ENCODE measurements at regions not wholly inside any gene's neighbourhood (a gene's known extent, or its start where the extent isn't known, plus 50 kb on each side); places are given as distances from the start of the nearest gene placed in this dataset.
"Not testable (repeated sequence)": the region's sequence is repeated elsewhere in the genome, so short reads cannot be mapped to it uniquely, and the experiment has no call there.

DNA sequence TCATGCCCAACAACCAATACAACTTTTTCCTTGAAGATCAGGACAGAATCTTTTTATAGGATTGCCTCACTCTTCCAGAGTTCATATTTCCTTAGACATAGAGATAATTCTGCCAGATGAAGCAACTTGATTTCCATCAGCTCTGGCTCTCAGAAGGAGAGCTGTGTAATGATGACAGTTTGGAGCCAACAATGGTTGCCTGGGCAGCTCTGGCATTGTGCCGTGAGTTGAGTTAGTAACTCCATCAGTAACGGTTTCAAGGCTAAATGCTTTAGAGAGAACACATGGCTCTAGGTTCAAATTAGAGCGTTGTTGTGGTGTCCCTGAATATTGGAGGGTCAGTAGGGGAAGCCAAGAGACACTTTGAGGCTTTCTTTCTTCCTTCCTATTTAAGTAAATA, 501.7 kb upstream of the SEL1L start:
- no peak for DNase-seq (ENCODE audit: low read depth in 2 of 3, low spot score in 1 of 3)

DNA sequence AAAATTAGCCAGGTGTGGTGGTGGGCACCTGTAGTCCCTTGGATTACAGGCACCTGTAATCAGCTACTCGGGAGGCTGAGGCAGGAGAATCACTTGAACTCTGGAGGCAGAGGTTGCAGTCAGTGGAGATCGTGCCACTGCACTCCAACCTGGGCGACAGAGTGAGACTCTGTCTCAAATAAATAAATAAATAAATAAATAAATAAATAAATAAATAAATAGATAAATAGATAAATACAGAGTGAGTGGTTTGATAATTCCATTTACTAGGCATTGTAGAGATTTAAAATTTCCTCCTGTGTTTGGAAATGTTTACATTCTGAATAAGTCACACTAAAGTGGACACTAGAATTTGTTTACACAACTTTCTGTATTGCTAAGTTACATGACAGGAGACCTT, 504.4 kb upstream of the SEL1L start:
- DNase-seq (ENCODE audit: low read depth in 2 of 3, low spot score in 1 of 3): not testable (repeated sequence)

DNA sequence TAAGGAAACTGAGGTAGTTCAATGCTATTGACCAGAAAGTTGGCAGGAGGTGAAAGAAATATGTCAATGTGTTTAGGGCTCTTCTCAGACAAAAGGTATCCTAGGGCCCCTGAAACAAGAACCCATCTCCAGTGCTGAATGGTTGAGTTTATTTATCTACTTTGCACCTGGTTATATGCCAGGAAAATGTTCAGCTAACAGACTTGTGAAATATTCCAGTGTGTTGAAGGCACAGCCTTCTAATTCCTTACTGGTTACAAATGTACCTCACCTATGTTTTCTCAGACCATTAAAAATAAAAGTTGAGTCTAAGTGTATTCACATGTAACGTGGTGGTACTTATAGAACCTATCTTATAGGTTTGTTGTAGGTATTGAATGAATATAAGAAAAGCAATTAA, 511.7 kb upstream of the SEL1L start:
- DNase-seq (ENCODE audit: low read depth in 2 of 3, low spot score in 1 of 3): no peak

DNA sequence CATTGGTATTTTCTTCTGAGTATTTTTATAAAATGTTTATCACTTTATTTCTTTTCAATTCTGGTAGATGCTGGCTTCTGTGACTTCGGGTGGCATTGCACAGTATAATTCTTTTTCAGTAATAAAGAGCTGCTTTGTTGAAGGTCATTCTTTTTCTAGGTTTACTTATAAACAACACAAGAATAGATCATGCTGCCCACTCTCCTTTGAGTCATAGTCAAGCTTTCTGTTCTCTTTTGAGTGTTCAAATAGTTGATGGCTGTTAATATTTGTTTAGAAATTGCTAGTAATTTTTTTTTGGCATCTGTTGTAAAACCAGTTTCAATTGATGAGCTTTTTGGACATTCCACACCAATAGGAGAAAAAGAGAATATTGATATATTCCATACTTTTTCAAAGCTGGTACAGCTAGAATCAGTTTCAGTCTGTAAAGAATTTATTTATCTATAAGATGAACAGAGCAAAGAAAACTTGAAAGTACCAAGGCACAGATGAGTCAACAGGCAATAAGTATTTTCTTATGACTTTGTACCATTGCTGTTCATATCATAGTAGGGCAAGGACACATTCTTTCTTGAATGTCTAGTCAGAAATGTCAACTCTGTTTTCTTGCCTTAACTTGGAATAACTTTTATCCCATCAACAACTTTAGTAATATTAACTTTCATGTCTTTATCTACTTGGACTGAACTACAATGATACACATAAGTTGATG, 513.0 kb upstream of the SEL1L start:
- DNase-seq (ENCODE audit: low read depth in 2 of 3, low spot score in 1 of 3): no peak

DNA sequence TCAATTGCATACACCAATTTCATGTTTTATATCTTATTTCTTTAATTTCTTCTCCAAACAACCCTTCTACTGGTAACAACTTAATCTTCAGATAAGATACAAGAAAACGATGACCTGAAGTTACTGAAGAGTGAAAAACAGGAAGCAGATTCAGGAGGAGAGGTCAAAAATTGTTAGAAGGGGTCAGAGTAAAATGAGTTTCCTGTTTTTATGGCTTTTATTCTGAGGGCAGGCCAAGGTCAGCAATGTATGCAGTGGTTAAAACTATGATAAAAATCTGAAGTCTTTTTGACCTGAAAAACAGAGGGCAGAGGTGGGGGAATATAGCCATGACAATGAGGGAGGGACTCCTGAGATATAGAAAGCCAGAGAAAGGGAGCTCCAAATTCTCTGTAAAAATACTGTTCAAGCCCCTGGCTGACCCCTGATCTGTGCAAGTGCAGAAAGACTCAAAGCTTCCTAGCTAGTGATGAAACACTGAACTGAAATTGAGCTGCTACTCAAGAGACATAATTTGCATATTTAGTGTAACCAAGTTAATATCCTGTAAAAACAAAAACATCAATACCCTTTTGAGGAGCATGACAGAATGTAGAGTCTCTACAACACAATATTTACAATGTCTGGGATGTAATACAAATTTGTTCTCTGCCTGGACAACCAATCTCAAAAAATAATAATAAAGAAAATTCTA, 514.3 kb upstream of the SEL1L start:
- no peak for DNase-seq (ENCODE audit: low read depth in 2 of 3, low spot score in 1 of 3)

DNA sequence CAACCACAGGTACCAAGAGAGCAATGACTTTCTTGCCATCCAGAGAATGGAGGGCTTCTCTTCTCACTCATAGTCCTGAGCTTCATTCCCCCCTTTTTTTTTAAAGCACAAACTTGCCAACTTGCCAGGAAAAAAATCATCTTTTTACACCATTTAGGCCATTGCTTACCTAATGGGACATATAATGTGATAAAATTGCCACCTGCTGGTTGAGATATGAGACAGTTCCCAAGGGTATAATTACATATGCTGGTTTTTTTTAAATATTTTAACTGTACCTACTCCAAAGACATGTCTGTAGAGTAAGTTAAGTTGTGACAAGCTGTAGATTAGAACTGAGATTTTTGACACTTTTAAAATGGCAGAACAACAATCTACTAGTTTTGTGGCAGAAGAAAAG, 519.1 kb upstream of the SEL1L start:
- DNase-seq (ENCODE audit: low read depth in 2 of 3, low spot score in 1 of 3): no peak

DNA sequence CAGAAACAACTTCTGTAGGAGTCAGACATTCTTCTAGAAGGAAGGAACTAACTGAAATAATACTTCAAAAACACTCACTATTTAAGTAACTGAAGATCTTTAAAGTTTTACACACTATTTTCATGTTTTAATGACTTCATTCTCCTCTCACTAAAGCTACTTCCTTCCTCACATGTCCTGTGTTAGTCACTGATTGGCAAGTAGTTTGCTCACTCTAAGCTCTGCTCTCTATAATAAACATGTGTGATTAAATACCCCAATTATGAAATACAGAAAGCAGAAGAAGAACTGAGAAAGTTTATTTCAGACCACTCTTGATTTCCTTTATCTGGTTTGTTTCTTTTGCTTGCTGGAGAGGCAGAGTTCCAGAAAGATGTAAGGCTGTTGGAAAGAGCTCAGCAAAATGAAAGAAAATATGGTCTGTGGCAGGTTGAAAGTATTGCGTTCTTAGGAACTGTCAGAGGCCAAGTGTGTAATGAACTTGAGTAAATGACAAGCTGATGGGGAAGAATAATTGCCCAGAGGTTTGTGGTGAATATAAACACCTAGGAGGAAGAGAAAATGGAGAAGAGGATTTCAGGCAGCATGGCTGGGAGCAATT, 522.0 kb upstream of the SEL1L start:
- DNase-seq (ENCODE audit: low read depth in 2 of 3, low spot score in 1 of 3): no peak

DNA sequence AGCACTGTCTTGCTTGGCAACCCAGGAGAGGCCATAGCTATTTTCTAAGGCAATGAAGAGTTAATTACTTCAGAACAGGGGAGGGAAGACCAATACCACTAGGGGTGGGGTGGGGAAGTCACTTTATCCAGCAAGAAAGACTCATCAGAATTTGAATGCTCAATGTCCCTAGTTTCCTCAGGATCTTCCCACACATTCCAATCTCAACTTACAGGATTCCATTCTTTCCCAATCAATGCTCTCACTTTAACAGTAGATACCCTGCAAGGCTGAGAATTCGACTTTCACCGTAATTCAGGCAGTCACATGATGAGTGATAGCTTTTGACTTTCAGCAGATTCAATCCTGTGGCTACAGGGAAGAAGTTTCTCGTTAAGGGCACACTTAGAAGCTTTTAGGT, 526.6 kb upstream of the SEL1L start:
- no peak for DNase-seq (ENCODE audit: low read depth in 2 of 3, low spot score in 1 of 3)

DNA sequence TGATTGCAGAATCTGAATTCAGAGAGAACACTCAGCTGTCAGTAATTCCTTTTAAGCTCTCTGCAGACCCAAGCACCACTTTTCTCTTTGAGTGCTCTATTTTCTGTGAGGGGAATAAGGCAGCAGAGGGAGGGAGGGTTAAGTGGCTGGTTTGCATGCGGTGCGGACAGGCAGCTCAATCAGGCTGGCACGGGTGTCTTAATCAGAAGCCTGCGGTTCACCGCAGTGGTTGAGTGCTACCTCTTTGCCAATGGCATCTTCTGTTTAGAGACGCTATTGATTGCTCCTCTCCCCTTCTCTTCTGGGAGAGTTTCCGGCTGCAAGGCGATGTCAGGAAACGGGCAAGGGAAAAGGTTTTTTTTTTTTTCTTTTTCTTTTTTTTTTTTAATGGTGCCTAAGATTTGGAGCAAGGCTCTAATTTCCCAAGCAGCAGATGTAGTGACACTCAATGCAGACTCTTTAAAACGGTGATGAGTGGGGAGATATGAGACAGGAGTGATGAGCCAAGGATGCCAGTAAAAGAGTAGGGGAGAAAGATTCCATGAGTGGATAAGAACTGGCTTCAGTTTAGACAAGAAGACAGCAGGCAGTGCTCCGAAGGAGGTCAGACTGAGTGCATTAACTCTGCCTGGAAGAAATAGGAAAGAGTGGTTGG, 533.7 kb upstream of the SEL1L start:
- no peak for DNase-seq (ENCODE audit: low read depth in 2 of 3, low spot score in 1 of 3)

DNA sequence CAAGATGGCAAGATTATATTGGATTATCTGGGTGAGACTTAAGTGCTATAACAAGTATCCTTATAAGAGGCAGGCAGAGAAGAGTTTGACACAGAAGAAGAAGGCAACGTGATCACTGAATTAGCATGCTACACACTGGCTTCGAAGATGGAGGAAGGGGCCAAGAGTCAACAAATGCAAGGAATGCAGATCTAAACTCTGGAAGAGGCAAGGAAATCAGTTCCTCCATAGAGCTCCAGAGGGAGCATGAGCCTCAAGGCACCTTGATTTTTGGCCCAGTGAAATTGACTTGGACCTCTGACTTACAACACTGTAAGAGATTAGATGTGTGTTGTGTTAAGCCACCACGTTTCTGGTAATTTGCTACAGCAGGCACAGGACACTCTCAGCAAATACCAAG, 536.4 kb upstream of the SEL1L start:
- no peak for DNase-seq (ENCODE audit: low read depth in 2 of 3, low spot score in 1 of 3)

DNA sequence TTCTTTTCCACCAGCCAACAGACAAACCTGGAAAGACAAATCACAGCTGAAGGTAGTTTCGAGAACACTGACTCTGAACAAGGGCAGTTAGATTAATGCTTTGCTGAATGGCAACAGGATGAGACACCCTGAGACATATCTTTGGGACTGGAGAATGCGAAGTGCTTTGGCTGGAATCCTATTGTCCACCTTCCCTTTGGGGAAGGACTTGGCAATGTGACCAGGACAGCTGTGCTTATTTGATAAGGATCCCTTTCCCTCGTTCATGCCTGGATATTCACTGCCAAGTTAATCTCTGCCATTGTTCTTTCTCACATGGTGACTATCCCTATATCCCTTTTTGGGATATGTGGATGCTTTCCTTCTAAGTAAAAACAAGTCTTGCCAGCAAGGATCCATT, 537.1 kb upstream of the SEL1L start:
- no peak for DNase-seq (ENCODE audit: low read depth in 2 of 3, low spot score in 1 of 3)

DNA sequence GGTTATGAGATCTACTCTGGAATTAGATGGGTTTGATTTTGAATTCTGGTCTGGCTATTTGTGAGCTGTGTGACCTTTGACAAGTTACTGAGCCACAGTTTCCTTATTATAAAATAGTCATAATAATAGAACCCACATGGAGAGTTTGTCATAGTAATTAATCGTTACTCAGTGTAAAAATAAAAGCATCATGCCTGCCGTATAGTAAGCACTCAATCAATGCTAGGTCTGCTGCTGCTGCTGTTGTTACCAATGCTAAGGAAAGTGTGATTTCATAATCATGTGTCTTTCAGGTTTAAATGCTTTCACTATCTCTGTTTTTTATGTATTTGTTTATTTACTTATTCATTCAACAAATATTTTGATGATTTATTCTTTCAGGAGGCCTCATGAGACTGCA, 539.9 kb upstream of the SEL1L start:
- no peak for DNase-seq (ENCODE audit: low read depth in 2 of 3, low spot score in 1 of 3)

DNA sequence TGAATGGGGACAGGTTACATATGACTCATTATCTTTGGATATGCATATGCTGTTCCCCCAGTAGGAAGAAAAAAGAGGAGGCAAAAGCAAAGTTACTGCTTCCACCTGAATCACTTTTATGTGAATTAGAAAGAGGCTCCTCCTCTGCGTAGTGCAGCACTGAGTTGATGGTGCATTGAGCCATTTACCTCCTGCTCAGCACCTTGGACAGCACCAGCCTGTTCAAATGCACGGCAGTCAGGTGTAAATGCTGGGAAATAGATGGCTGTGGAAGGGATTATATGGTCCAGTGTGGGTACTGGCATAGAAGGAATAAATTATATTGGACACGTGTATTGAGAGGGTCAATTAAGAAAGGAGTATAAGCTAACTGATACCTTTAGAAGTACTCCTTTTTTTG, 541.9 kb upstream of the SEL1L start:
- peak in 1 of 3 donors; percentile 2 for DNase-seq (ENCODE audit: low read depth in 2 of 3, low spot score in 1 of 3)

DNA sequence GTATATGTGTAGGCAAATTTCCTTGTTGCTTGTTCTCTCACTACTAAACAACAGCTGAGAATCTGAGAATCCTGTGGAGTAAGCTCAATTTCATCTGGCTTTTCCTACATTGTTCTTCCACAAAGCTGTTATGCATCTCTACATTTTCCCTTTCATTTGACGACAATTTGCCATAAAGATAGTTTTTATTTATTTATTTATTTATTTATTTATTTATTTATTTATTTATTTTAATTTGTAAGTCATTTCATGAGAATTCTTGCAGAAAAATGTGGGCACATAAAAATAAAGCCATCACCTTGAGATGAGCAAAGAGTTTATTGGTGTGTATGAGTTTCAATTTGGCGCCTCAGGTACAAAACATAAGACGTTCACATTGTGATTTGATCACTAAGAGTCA, 545.9 kb upstream of the SEL1L start:
- DNase-seq (ENCODE audit: low read depth in 2 of 3, low spot score in 1 of 3): no peak

DNA sequence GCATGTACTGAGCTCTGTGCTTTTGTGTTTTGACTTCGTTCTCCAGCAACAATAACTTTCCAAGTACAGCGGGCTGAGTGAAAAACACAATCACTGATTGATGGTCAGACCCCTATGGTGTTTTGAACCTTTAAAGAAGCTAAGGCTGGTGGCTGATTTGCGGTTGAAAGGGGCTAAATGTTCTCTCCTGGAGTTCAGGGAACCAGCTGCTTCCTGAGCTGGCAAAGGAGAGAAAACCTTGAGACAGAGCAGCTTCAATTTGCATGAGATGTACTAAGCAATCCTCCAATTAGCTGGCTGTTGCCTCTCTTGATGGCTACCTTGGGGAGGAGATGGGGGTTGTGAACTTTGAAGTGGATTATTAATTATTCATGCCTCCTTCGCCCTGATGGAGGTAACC, 546.7 kb upstream of the SEL1L start:
- no peak for DNase-seq (ENCODE audit: low read depth in 2 of 3, low spot score in 1 of 3)

DNA sequence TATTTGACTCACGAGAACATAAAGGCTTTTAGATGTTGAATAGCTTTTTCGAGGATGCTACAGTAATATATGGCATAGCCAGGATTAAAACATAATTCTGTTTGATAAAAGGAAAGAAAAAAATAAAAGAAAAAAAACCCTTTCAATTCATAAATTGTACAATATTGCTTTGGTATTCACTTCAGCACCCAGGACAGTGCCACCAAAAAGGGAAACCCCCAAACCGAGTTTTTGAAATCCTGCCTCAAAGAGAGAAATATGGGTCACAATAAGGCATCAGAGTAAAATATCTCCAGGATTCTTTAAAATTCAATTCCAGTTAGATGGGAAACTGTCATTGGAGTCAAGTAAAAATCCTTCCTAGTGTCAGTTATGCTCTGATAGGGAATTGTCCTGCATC, 551.2 kb upstream of the SEL1L start:
- DNase-seq (ENCODE audit: low read depth in 2 of 3, low spot score in 1 of 3): no peak

DNA sequence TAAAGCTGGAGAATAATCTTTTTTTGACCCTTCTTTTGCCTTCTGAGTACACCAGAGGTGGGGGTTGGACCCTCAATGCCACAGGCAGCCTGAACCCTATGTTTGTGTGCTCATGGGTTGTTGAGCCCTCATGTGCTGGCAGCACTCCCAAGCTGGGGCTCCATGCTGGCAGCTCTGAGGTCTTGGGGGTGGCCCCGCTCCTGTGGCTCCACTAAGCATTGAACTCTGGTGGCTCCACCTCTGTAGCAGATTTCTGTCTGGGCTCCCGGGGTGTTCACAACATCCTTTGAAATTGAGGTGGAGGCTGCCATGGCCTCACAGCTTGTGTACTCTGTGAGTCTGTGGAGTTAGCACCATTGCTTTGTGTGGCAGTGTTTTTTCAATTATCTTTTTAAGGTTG, 557.4 kb upstream of the SEL1L start:
- DNase-seq (ENCODE audit: low read depth in 2 of 3, low spot score in 1 of 3): no peak

DNA sequence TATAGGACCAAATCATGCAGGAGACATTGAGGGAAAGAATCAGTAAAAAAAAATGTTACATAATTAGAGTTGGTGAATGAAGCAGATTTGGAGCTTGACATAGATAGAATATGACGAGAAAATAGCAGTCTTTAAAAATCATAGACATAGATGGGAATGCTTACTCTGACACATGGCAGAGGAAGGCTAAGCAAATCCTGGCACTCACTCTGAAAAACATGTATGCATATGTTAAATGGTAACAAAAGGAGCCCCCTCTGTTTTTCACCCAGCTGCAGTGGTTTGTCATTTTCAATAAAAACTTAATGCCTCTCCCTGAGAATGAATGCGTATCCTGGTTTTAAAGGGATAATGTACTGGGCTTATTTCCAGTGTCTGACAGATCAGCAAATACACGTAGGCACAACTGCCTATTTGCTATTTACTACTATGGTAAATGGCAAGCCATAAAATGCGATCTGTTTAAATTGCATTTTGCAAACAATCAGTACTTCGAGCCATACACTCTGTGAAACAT, 561.2 kb upstream of the SEL1L start:
- no peak for DNase-seq (ENCODE audit: low read depth in 2 of 3, low spot score in 1 of 3)

DNA sequence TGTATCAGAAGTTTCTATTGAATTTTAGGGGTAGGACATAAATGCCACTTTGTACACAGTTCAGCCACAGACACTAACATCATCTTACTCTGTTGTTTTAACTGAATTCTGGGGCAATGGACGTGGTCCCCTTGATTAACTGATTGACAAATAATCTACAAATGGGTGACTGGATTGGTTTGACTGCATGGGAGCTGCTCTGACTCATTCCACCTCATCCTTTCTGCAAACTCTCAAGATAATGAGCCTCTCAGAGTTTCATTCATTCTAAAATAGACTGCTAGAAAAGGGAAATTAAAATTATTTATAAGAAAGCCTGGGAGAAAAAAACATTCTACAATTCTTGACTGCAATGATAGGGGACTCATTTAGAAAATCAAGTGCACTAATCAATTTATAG, 570.4 kb upstream of the SEL1L start:
- no peak for DNase-seq (ENCODE audit: low read depth in 2 of 3, low spot score in 1 of 3)

DNA sequence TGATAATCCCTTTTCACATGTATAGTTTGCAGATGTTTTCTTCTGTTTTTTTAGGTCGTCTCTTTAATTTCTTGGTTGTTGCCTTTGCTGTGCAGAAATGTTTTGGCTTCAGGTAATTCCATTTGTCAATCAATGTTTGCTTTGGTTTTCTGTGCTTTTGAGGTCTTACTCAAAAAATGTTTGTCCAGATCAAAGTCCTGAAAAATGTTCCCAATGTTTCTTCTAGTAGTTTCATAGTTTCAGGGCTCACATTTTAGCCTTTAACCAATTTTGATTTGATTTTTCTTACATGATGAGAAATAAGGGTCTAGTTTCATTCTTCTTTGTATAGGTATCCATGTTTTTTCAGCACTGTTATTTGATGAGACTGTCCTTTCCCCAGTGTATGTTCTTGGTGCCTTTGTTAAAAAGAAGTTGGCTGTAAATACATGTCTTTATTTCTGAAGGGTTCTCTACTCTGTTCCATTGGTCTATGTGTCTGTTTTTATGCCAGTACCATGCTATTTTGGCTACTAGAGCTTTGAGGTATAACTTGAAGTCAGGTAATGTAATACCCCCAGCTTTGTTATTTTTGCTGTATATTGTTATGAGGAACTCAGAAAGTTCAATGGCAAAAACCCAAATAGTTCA, 578.7 kb upstream of the SEL1L start:
- no peak for DNase-seq (ENCODE audit: low read depth in 2 of 3, low spot score in 1 of 3)

DNA sequence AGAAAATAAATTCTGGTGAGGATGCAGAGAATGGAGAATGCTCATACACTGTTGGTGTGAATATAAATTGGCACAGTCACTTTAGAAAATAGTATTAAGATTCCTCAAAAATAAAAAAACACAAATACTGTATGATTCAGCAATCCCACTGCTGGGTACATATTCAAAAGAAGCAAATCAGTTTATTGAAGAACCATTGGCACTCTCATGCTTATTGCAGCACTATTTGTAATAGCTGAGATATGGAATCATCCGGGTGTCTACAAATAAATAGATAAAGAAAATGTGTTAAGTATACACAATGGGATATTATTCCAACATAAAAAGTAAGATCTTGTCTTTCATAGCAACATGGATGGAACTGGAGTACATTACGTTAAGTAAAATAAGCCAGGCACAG, 579.4 kb upstream of the SEL1L start:
- DNase-seq (ENCODE audit: low read depth in 2 of 3, low spot score in 1 of 3): no peak

DNA sequence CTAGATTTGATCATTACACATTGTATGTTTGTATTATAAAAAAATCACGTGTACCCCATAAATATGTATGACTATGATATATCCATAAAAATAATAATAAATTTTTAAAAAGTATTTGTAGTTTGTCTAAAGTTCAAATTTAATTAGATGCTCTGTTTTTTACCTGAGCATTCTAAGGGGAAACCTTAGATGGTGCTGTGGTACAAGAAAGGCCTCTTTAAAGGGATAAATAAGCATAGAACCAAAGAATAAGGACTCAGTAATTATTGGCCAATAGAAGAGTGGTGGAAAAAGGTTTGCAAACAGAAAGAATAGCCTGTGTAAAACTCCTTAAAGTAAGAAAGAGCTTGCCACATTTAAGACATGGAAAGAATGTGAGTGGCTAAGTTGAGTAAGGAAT, 580.1 kb upstream of the SEL1L start:
- no peak for DNase-seq (ENCODE audit: low read depth in 2 of 3, low spot score in 1 of 3)
